Astrocyte (in vitro differentiated cells and primary cell): ENCODE measurements at regions not wholly inside any gene's neighbourhood (a gene's known extent, or its start where the extent isn't known, plus 50 kb on each side); places are given as distances from the start of the nearest gene placed in this dataset.

Experiments
- DNase-seq: peaks from one replicate; pipeline ENCODE4 v3.0.0-alpha.2; 2010; ENCODE audit warnings: low read depth
- FAIRE-seq: peaks from 2 replicates; lab custom pipeline; 2011; peaks lifted over from hg19 to GRCh38; lab: Jason Lieb, UNC
- H2AFZ ChIP-seq: 2 replicates; pipeline ENCODE4 v1.6.0; 2012; ENCODE audit warnings: low read depth, low read length, inconsistent platforms
- H3K27ac ChIP-seq: 2 replicates; pipeline ENCODE4 v1.5.1; 2011; ENCODE audit warnings: low read depth, low read length, inconsistent platforms
- H3K27me3 ChIP-seq: 2 replicates; pipeline ENCODE4 v1.6.0; 2011; ENCODE audit warnings: low read length, inconsistent platforms; ENCODE audit not compliant: insufficient read depth
- H3K36me3 ChIP-seq: 2 replicates; pipeline ENCODE4 v1.5.1; 2011; ENCODE audit warnings: low read length, inconsistent platforms; ENCODE audit not compliant: insufficient read depth
- H3K4me1 ChIP-seq: 2 replicates; pipeline ENCODE4 v1.5.1; 2011; ENCODE audit warnings: low read length, inconsistent platforms; ENCODE audit not compliant: insufficient read depth
- H3K4me2 ChIP-seq: 2 replicates; pipeline ENCODE4 v1.6.0; 2012; ENCODE audit warnings: low read length, inconsistent platforms
- H3K4me3 ChIP-seq: 2 replicates; pipeline ENCODE4 v1.5.1; 2011; ENCODE audit warnings: low read depth, mild to moderate bottlenecking, low read length, inconsistent platforms; ENCODE audit not compliant: insufficient read depth
- H3K79me2 ChIP-seq: 2 replicates; pipeline ENCODE4 v1.6.0; 2012; ENCODE audit warnings: mild to moderate bottlenecking, low read length, inconsistent platforms; ENCODE audit not compliant: insufficient read depth
- H3K9ac ChIP-seq: 2 replicates; pipeline ENCODE4 v1.6.0; 2012; ENCODE audit warnings: mild to moderate bottlenecking, low read length, inconsistent platforms
- H3K9me3 ChIP-seq: 2 replicates; pipeline ENCODE4 v1.5.1; 2012; ENCODE audit warnings: low read depth, mild to moderate bottlenecking, low read length, inconsistent platforms; ENCODE audit not compliant: insufficient read depth
- H4K20me1 ChIP-seq: 2 replicates; pipeline ENCODE4 v1.6.0; 2012; ENCODE audit warnings: low read length, inconsistent platforms; ENCODE audit not compliant: insufficient read depth
- H3K27ac Mint-ChIP-seq: one replicate; pipeline ENCODE4 v1.8.0; 2021; ENCODE audit warnings: mild to moderate bottlenecking, mixed read lengths; ENCODE audit not compliant: unreplicated experiment
- H3K27me3 Mint-ChIP-seq: one replicate; pipeline ENCODE4 v1.8.0; 2021; ENCODE audit warnings: low read depth, mixed read lengths; ENCODE audit not compliant: unreplicated experiment
- H3K36me3 Mint-ChIP-seq: one replicate; pipeline ENCODE4 v1.8.0; 2021; ENCODE audit warnings: low read depth, mixed read lengths; ENCODE audit not compliant: unreplicated experiment
- H3K4me1 Mint-ChIP-seq: one replicate; pipeline ENCODE4 v1.8.0; 2021; ENCODE audit warnings: low read depth, mixed read lengths; ENCODE audit not compliant: unreplicated experiment
- H3K4me3 Mint-ChIP-seq: one replicate; pipeline ENCODE4 v1.8.0; 2021; ENCODE audit warnings: mild to moderate bottlenecking, moderate library complexity, mixed read lengths; ENCODE audit not compliant: unreplicated experiment
- H3K9me3 Mint-ChIP-seq: one replicate; pipeline ENCODE4 v1.8.0; 2021; ENCODE audit warnings: mild to moderate bottlenecking, mixed read lengths; ENCODE audit not compliant: unreplicated experiment
- EZH2 ChIP-seq: IDR thresholded peaks from 2 replicates; pipeline ENCODE4 v1.6.1; 2012; ENCODE audit warnings: mild to moderate bottlenecking, low read length, inconsistent platforms; ENCODE audit not compliant: insufficient read depth
- TF ChIP-seq, protein P1 (sequence below): IDR thresholded peaks from 2 replicates; pipeline ENCODE4 v1.5.1; 2011; ENCODE audit warnings: low read depth, mild to moderate bottlenecking, inconsistent platforms, low read length, moderate library complexity; ENCODE audit not compliant: insufficient read depth

DNA sequence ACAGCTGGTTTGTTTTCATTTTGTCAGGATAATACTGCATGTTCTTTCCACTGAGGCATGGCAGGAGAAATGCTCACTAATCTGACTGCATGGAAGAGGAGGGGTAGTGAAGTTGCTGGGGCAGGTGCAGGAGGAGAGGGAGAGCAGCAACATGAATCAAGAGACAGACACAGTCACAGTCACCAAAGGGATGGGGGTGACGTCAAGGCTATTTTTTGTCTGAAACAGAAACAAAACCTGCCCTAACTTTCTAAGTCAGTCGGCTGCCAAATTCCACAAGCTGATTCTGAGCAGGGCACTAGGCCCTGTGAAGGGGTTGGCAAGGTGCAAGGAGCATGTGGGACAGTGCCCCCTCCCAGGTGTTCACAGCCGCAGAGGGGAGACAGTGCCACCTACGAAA lies 186.6 kb upstream of the NSMCE3 start:
- DNase-seq (no peak), FAIRE-seq (no peak)
- Mint-ChIP-seq H3K9me3 (no peaks in the 10 kb centered on the region), H3K4me1 (peaks cover 8% of the 10 kb centered on the region), H3K27ac (no peak overlapping the region), H3K27me3 (no peaks in the 10 kb centered on the region), H3K4me3 (no peak overlapping the region), H3K36me3 (no peaks in the 10 kb centered on the region)
- Histone ChIP-seq H4K20me1 (no peaks in the 10 kb centered on the region), H3K4me2 (no peak overlapping the region), H3K9me3 (no peaks in the 10 kb centered on the region), H3K36me3 (no peaks in the 10 kb centered on the region), H2AFZ (no peak overlapping the region), H3K27me3 (no peaks in the 10 kb centered on the region), H3K79me2 (no peaks in the 10 kb centered on the region), H3K4me1 (no peaks in the 10 kb centered on the region), H3K27ac (no peak overlapping the region), H3K4me3 (no peak overlapping the region), H3K9ac (no peak overlapping the region)
- no peak for TF ChIP-seq EZH2
- TF ChIP-seq, protein P1, sequence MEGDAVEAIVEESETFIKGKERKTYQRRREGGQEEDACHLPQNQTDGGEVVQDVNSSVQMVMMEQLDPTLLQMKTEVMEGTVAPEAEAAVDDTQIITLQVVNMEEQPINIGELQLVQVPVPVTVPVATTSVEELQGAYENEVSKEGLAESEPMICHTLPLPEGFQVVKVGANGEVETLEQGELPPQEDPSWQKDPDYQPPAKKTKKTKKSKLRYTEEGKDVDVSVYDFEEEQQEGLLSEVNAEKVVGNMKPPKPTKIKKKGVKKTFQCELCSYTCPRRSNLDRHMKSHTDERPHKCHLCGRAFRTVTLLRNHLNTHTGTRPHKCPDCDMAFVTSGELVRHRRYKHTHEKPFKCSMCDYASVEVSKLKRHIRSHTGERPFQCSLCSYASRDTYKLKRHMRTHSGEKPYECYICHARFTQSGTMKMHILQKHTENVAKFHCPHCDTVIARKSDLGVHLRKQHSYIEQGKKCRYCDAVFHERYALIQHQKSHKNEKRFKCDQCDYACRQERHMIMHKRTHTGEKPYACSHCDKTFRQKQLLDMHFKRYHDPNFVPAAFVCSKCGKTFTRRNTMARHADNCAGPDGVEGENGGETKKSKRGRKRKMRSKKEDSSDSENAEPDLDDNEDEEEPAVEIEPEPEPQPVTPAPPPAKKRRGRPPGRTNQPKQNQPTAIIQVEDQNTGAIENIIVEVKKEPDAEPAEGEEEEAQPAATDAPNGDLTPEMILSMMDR: no peak

DNA sequence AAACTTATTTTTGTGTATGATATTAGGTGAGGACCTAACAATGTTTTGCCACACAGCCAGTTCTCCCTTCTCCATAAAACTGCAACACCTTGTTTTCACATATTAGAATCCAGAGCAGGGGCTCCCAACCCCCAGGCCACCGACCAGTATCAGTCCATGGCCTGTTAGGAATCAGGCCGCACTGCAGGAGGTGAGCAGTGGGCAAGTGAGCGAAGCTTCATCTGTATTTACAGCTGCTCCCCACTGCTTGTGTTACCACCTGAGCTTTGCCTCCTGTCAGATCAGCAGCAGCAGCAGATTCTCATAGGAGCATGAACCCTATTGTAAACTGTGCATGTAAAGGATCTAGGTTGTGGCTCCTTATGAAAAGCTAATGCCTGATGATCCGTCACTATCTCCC lies 185.9 kb upstream of the NSMCE3 start:
- Mint-ChIP-seq H3K27me3 (no peaks in the 10 kb centered on the region), H3K4me3 (no peak overlapping the region), H3K9me3 (no peaks in the 10 kb centered on the region), H3K27ac (no peak overlapping the region), H3K36me3 (no peaks in the 10 kb centered on the region), H3K4me1 (peaks cover 8% of the 10 kb centered on the region)
- H2AFZ ChIP-seq: no peak overlapping the region
- no peaks in the 10 kb centered on the region for H3K36me3 ChIP-seq
- H3K4me3 ChIP-seq: no peak overlapping the region
- H3K27ac ChIP-seq: no peak overlapping the region
- FAIRE-seq (no peak), DNase-seq (no peak)
- H3K4me1 ChIP-seq: no peaks in the 10 kb centered on the region
- H3K27me3 ChIP-seq: no peaks in the 10 kb centered on the region
- TF ChIP-seq, protein P1: no peak
- TF ChIP-seq EZH2: no peak
- no peaks in the 10 kb centered on the region for H3K9me3 ChIP-seq
- no peak overlapping the region for H3K4me2 ChIP-seq
- H3K9ac ChIP-seq: no peak overlapping the region
- no peaks in the 10 kb centered on the region for H3K79me2 ChIP-seq
- H4K20me1 ChIP-seq: no peaks in the 10 kb centered on the region

DNA sequence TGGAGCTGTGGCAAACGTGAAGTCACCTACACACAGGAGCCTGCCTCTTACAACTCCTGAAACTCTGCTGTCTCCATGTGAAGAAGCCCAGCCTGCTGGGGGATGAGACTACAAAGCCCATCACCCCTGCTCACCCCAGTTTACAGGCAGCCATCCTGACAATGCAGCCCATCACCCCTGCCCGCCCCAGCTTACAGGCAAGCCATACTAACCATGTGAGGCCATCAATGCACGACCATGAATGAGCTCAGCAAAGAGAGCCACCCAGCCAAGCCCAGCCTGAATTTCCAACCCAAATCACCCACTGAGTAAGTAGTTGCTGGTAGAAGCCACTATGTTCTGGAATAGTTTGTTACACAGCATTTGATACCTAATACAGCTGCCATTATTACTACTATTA lies 185.4 kb upstream of the NSMCE3 start:
- Histone ChIP-seq H3K79me2 (no peaks in the 10 kb centered on the region), H3K4me3 (no peak overlapping the region), H3K36me3 (no peaks in the 10 kb centered on the region), H3K4me1 (no peaks in the 10 kb centered on the region), H3K9ac (no peak overlapping the region), H3K27ac (no peak overlapping the region), H3K9me3 (no peaks in the 10 kb centered on the region), H2AFZ (no peak overlapping the region), H3K4me2 (no peak overlapping the region), H3K27me3 (no peaks in the 10 kb centered on the region), H4K20me1 (no peaks in the 10 kb centered on the region)
- Mint-ChIP-seq H3K4me3 (no peak overlapping the region), H3K36me3 (no peaks in the 10 kb centered on the region), H3K4me1 (peaks cover 8% of the 10 kb centered on the region), H3K27me3 (no peaks in the 10 kb centered on the region), H3K9me3 (no peaks in the 10 kb centered on the region), H3K27ac (no peak overlapping the region)
- no peak for TF ChIP-seq EZH2
- TF ChIP-seq, protein P1: no peak
- FAIRE-seq (no peak), DNase-seq (no peak)
